HEK293T (cell line): ENCODE measurements at regions not wholly inside any gene's neighbourhood (a gene's known extent, or its start where the extent isn't known, plus 50 kb on each side); places are given as distances from the start of the nearest gene placed in this dataset.

Experiments
- ARNT ChIP-seq: fragments of 450-650 bp; IDR thresholded peaks from 2 replicates; pipeline ENCODE4 v1.6.1; 2017; ENCODE audit warnings: mild to moderate bottlenecking
- BHLHE40 ChIP-seq: fragments of 450-650 bp; IDR thresholded peaks from 2 replicates; pipeline ENCODE4 v1.6.1; 2016; ENCODE audit warnings: mild to moderate bottlenecking, moderate library complexity, borderline replicate concordance
- CTBP1 ChIP-seq: fragments of 450-650 bp; IDR thresholded peaks from 2 replicates; pipeline ENCODE4 v1.6.1; 2016; ENCODE audit warnings: borderline replicate concordance
- ELF4 ChIP-seq: fragments of 450-650 bp; IDR thresholded peaks from 2 replicates; pipeline ENCODE4 v1.6.1; 2017; ENCODE audit warnings: antibody characterized with exemption
- FOXA1 ChIP-seq: fragments of 450-650 bp; IDR thresholded peaks from 2 replicates; pipeline ENCODE4 v1.6.1; 2016; ENCODE audit warnings: mild to moderate bottlenecking
- FOXK2 ChIP-seq: fragments of 450-650 bp; IDR thresholded peaks from 2 replicates; pipeline ENCODE4 v1.6.1; 2016; ENCODE audit warnings: mild to moderate bottlenecking
- FOXM1 ChIP-seq: fragments of 450-650 bp; IDR thresholded peaks from 2 replicates; pipeline ENCODE4 v1.6.1; 2017; ENCODE audit warnings: mild to moderate bottlenecking, borderline replicate concordance
- HDGF ChIP-seq: fragments of 450-650 bp; IDR thresholded peaks from 2 replicates; pipeline ENCODE4 v1.6.1; 2017; ENCODE audit warnings: antibody characterized with exemption, borderline replicate concordance
- L3MBTL2 ChIP-seq: fragments of 450-650 bp; conservative IDR thresholded peaks from 2 replicates; pipeline ENCODE4 v1.6.1; 2016; ENCODE audit warnings: mild to moderate bottlenecking
- LEF1 ChIP-seq: fragments of 450-650 bp; IDR thresholded peaks from 2 replicates; pipeline ENCODE4 v1.6.1; 2017; ENCODE audit warnings: mild to moderate bottlenecking, borderline replicate concordance
- NFRKB ChIP-seq: fragments of 450-650 bp; IDR thresholded peaks from 2 replicates; pipeline ENCODE4 v1.6.1; 2016; ENCODE audit warnings: mild to moderate bottlenecking, moderate library complexity
- PKNOX1 ChIP-seq: fragments of 450-650 bp; IDR thresholded peaks from 2 replicates; pipeline ENCODE4 v1.6.1; 2016
- SP1 ChIP-seq: fragments of 450-650 bp; IDR thresholded peaks from 2 replicates; pipeline ENCODE4 v1.6.1; 2017
- TARDBP ChIP-seq: fragments of 450-650 bp; IDR thresholded peaks from 2 replicates; pipeline ENCODE4 v1.6.1; 2016

GRCh38 chr4:32662803-32663202, 1942.6 kb downstream of the PCDH7 start:
- TF ChIP-seq FOXM1 (no peak), ELF4 (no peak), SP1 (no peak), FOXK2 (no peak), HDGF (no peak), CTBP1 (no peak), PKNOX1 (no peak), TARDBP (no peak), BHLHE40 (no peak), FOXA1 (no peak), L3MBTL2 (no peak), ARNT (no peak), LEF1 (no peak), NFRKB (no peak)
